IMR-90 (cell line): ENCODE measurements at regions not wholly inside any gene's neighbourhood (a gene's known extent, or its start where the extent isn't known, plus 50 kb on each side); places are given as distances from the start of the nearest gene placed in this dataset.

Experiments
- ATAC-seq: fragments of 200-7000 bp; cut with Tn5 transposase; 2 replicates; pipeline ENCODE4 v1.9.1; 2020; ENCODE audit warnings: low read depth, mild to moderate bottlenecking, moderate library complexity
- BruUV-seq: library from RNA; stranded (reverse); fragments of 400-500 nt; replicated peaks from 2 replicates; lab custom pipeline; 2021; lab: Mats Ljungman, UMichigan
- CTCF ChIA-PET: fragments of 300-600 bp; formaldehyde crosslinking; extraction: SDS; loops from one replicate; lab custom pipeline; 2021; ENCODE audit warnings: antibody characterized with exemption; lab: Yijun Ruan, JAX
- POLR2A ChIA-PET: fragments of 300-600 bp; sonication (Branson Sonifier 250); formaldehyde crosslinking; loops from one replicate; lab custom pipeline; 2022; ENCODE audit warnings: antibody characterized with exemption; ENCODE audit not compliant: unreplicated experiment; lab: Charles Lee
- DNase-seq: peaks from one replicate; pipeline ENCODE4 v3.0.0; 2013
- H2AFZ ChIP-seq: replicated peaks from 2 replicates; pipeline ENCODE3; 2013; ENCODE audit warnings: low read length, mild to moderate bottlenecking; ENCODE audit not compliant: poor library complexity
- H2AK5ac ChIP-seq: 2 replicates; pipeline ENCODE4 v1.6.1; 2013; ENCODE audit warnings: low read depth, low read length, inconsistent platforms
- H2AK9ac ChIP-seq: replicated peaks from 2 replicates; pipeline ENCODE3; 2013; ENCODE audit warnings: mild to moderate bottlenecking, low read depth, low read length, moderate library complexity; ENCODE audit not compliant: poor library complexity
- H2BK120ac ChIP-seq: 2 replicates; pipeline ENCODE4 v1.6.1; 2013; ENCODE audit warnings: low read depth, low read length, inconsistent platforms
- H2BK15ac ChIP-seq: 3 replicates; pipeline ENCODE4 v1.6.1; 2013; ENCODE audit warnings: low read depth, low read length, inconsistent platforms
- H2BK20ac ChIP-seq: 2 replicates; pipeline ENCODE4 v1.6.1; 2013; ENCODE audit warnings: low read depth, mild to moderate bottlenecking, inconsistent platforms, low read length, moderate library complexity
- H2BK5ac ChIP-seq: 2 replicates; pipeline ENCODE4 v1.6.1; 2013; ENCODE audit warnings: mild to moderate bottlenecking, low read depth, low read length, inconsistent platforms; ENCODE audit not compliant: poor library complexity, severe bottlenecking
- H3K14ac ChIP-seq: replicated peaks from 2 replicates; pipeline ENCODE4 v1.6.1; 2013; ENCODE audit warnings: low read depth, low read length, inconsistent platforms
- H3K18ac ChIP-seq: 2 replicates; pipeline ENCODE4 v1.6.1; 2013; ENCODE audit warnings: low read depth, low read length, control low read depth
- H3K23ac ChIP-seq: 2 replicates; pipeline ENCODE4 v1.6.1; 2013; ENCODE audit warnings: low read depth, low read length, inconsistent platforms
- H3K27ac ChIP-seq: 2 replicates; pipeline ENCODE4 v1.5.1; 2013; ENCODE audit warnings: mild to moderate bottlenecking, control low read depth, low read length; ENCODE audit not compliant: insufficient read depth
- H3K27me3 ChIP-seq: 2 replicates; pipeline ENCODE4 v1.6.1; 2013; ENCODE audit warnings: low read length; ENCODE audit not compliant: control insufficient read depth, insufficient read depth
- H3K36me3 ChIP-seq: 2 replicates; pipeline ENCODE4 v1.6.1; 2013; ENCODE audit warnings: low read length, mixed read lengths; ENCODE audit not compliant: control insufficient read depth, insufficient read depth
- H3K4ac ChIP-seq: 2 replicates; pipeline ENCODE4 v1.6.1; 2013; ENCODE audit warnings: low read depth, low read length, inconsistent platforms
- H3K4me1 ChIP-seq: 2 replicates; pipeline ENCODE4 v1.6.1; 2013; ENCODE audit warnings: low read length, mixed read lengths; ENCODE audit not compliant: control insufficient read depth, insufficient read depth
- H3K4me2 ChIP-seq: 2 replicates; pipeline ENCODE4 v1.6.1; 2013; ENCODE audit warnings: low read depth, mild to moderate bottlenecking, control low read depth, low read length, moderate library complexity
- H3K4me3 ChIP-seq: 2 replicates; pipeline ENCODE4 v1.5.1; 2013; ENCODE audit warnings: low read depth, mild to moderate bottlenecking, control low read depth, low read length, moderate library complexity; ENCODE audit not compliant: insufficient read depth
- H3K56ac ChIP-seq: 2 replicates; pipeline ENCODE4 v1.6.1; 2013; ENCODE audit warnings: low read length, inconsistent platforms; ENCODE audit not compliant: insufficient read depth; ENCODE audit errors: extremely low read depth
- H3K79me1 ChIP-seq, 2 experiments: 2 replicates each; pipeline ENCODE4 v1.6.1; 2013; ENCODE audit warnings: low read length in 2 of 2, inconsistent platforms in 1 of 2, low read depth in 1 of 2
- H3K9ac ChIP-seq: 2 replicates; pipeline ENCODE4 v1.6.1; 2013; ENCODE audit warnings: low read depth, low read length, control low read depth
- H3K9me1 ChIP-seq: 2 replicates; pipeline ENCODE4 v1.6.1; 2013; ENCODE audit warnings: low read length, inconsistent platforms; ENCODE audit not compliant: insufficient read depth
- H3K9me3 ChIP-seq: 2 replicates; pipeline ENCODE4 v1.6.1; 2013; ENCODE audit warnings: low read length; ENCODE audit not compliant: control insufficient read depth, insufficient read depth
- H4K20me1 ChIP-seq: 2 replicates; pipeline ENCODE4 v1.6.1; 2013; ENCODE audit warnings: low read length, inconsistent platforms; ENCODE audit not compliant: insufficient read depth
- H4K5ac ChIP-seq: 2 replicates; pipeline ENCODE4 v1.6.1; 2013; ENCODE audit warnings: mild to moderate bottlenecking, low read depth, low read length, control low read depth
- H4K8ac ChIP-seq, 2 experiments: 2 replicates each; pipeline ENCODE4 v1.6.1; 2013; ENCODE audit warnings: low read depth in 2 of 2, low read length in 2 of 2, control low read depth in 1 of 2, inconsistent platforms in 1 of 2
- H4K91ac ChIP-seq: 2 replicates; pipeline ENCODE4 v1.6.1; 2013; ENCODE audit warnings: low read depth, low read length, inconsistent platforms; ENCODE audit not compliant: insufficient read depth
- SMC3 ChIP-seq: fragments of 150-350 bp; IDR thresholded peaks from 2 replicates; pipeline ENCODE4 v1.6.1; 2016; ENCODE audit warnings: low read depth, mild to moderate bottlenecking, antibody characterized with exemption, low read length, moderate library complexity
- WGBS, 2 experiments: methylation state at CpG; one replicate each; pipeline versions ENCODE4 v1.1.5 to v1.1.7; 2013; ENCODE audit warnings: missing lambda C conversion rate in 2 of 2; ENCODE audit not compliant: insufficient read length in 1 of 2; ENCODE audit errors: extremely low coverage in 2 of 2; 5-methylcytosine and 5-hydroxymethylcytosine counted together
- dilution Hi-C: fragments of 300-500 bp; cut with HindIII; formaldehyde crosslinking; loops from one replicate; pipeline ENCODE4 v1.14.3; 2018; ENCODE audit warnings: low sequenced_read_pairs; ENCODE audit not compliant: unreplicated experiment
- in situ Hi-C: fragments of 300-500 bp; cut with MboI; formaldehyde crosslinking; loops from 3 replicates; pipeline ENCODE4 v1.14.3; 2019; ENCODE audit warnings: low sequenced_read_pairs, inconsistent platforms, mixed read lengths
- intact Hi-C: fragments of 100-400 bp; cut with micrococcal nuclease; formaldehyde crosslinking; loops from 2 replicates; pipeline ENCODE4 v1.10.0; 2022
- TF ChIP-seq, protein P1 (sequence below): conservative IDR thresholded peaks from 2 replicates; pipeline ENCODE4 v1.5.1; 2012; ENCODE audit warnings: mild to moderate bottlenecking, low read depth, low read length, improper control_type of control experiment
- TF ChIP-seq, protein P2 (sequence below): fragments of 150-350 bp; IDR thresholded peaks from 2 replicates; pipeline ENCODE4 v1.6.1; 2017; ENCODE audit warnings: mild to moderate bottlenecking, antibody characterized with exemption, low read length, low read depth
- TF ChIP-seq, protein P3 (sequence below): fragments of 150-350 bp; IDR thresholded peaks from 2 replicates; pipeline ENCODE4 v1.6.1; 2016; ENCODE audit warnings: low read depth, mild to moderate bottlenecking, low read length, moderate library complexity, borderline replicate concordance

DNA sequence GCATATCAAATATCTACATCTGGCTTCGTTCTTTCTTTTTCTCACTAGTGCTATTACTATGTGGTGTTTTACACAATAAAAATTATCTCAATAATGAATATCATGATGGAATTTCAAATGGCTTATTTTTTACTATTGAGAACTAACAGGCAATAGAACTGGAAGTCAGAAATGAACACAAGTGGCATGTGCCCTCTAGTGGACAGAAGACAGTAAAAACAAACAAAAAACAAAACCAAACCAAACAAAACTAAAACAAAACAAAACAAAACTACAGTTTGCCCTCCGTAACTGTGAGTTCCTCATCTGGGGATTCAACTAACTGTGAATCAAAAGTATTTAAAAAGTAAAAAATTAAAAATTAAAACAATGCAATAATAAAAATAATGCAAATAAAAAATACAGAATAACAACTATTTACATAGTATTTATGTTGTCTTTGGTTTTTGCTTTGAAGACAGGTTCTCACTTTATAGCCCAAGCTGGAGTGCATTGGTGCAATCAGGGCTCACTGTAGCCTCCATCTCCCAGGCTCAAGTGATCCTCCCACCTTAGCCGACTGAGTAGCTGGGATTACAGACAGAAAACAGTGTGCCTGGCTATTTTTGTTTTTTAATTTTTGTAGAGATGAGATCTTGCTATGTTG lies 195.6 kb upstream of the TACR3 start:
- Histone ChIP-seq H4K8ac (no peak overlapping the region), H3K56ac (no peak overlapping the region), H3K4ac (no peak overlapping the region), H3K9me1 (no peaks in the 10 kb centered on the region), H4K91ac (no peak overlapping the region), H3K14ac (no peak overlapping the region), H4K20me1 (no peaks in the 10 kb centered on the region), H3K18ac (no peak overlapping the region), H3K27me3 (no peaks in the 10 kb centered on the region), H3K4me2 (no peak overlapping the region), H3K9ac (no peak overlapping the region), H3K36me3 (no peaks in the 10 kb centered on the region), H3K23ac (no peak overlapping the region), H2BK20ac (no peak overlapping the region), H3K9me3 (no peaks in the 10 kb centered on the region; the same call in 1 of the 2 replicates), H2AK5ac (no peak overlapping the region), H3K4me3 (no peak overlapping the region), H3K4me1 (no peaks in the 10 kb centered on the region), H2AFZ (no peak overlapping the region), H4K5ac (no peak overlapping the region), H2BK5ac (no peak overlapping the region), H2BK15ac (no peak overlapping the region), H3K79me1 (no peaks in the 10 kb centered on the region), H2BK120ac (no peak overlapping the region), H2AK9ac (no peak overlapping the region), H3K27ac (no peak overlapping the region)
- intact Hi-C loops (no loop called here), dilution Hi-C loops (no loop called here), in situ Hi-C loops (no loop called here)
- BruUV-seq = no TSS peak
- ATAC-seq = no peak
- ChIA-PET CTCF (no interaction called here), POLR2A (no interaction called here)
- TF ChIP-seq, protein P1, sequence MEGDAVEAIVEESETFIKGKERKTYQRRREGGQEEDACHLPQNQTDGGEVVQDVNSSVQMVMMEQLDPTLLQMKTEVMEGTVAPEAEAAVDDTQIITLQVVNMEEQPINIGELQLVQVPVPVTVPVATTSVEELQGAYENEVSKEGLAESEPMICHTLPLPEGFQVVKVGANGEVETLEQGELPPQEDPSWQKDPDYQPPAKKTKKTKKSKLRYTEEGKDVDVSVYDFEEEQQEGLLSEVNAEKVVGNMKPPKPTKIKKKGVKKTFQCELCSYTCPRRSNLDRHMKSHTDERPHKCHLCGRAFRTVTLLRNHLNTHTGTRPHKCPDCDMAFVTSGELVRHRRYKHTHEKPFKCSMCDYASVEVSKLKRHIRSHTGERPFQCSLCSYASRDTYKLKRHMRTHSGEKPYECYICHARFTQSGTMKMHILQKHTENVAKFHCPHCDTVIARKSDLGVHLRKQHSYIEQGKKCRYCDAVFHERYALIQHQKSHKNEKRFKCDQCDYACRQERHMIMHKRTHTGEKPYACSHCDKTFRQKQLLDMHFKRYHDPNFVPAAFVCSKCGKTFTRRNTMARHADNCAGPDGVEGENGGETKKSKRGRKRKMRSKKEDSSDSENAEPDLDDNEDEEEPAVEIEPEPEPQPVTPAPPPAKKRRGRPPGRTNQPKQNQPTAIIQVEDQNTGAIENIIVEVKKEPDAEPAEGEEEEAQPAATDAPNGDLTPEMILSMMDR = peak; percentile 30; the same call in 1 of the 2 replicates
- TF ChIP-seq SMC3 = 0 out of 2 replicates have a peak, but pooled peaks have one; percentile 8
- TF ChIP-seq, protein P2, sequence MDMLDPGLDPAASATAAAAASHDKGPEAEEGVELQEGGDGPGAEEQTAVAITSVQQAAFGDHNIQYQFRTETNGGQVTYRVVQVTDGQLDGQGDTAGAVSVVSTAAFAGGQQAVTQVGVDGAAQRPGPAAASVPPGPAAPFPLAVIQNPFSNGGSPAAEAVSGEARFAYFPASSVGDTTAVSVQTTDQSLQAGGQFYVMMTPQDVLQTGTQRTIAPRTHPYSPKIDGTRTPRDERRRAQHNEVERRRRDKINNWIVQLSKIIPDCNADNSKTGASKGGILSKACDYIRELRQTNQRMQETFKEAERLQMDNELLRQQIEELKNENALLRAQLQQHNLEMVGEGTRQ = no peak
- TF ChIP-seq, protein P3, sequence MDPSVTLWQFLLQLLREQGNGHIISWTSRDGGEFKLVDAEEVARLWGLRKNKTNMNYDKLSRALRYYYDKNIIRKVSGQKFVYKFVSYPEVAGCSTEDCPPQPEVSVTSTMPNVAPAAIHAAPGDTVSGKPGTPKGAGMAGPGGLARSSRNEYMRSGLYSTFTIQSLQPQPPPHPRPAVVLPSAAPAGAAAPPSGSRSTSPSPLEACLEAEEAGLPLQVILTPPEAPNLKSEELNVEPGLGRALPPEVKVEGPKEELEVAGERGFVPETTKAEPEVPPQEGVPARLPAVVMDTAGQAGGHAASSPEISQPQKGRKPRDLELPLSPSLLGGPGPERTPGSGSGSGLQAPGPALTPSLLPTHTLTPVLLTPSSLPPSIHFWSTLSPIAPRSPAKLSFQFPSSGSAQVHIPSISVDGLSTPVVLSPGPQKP = no peak
- no CpG with 5 or more reads among the region's 3 CpGs for WGBS, 2 experiments
- DNase-seq = no peak
